Chondrocyte (in vitro differentiated cells): ENCODE measurements at regions not wholly inside any gene's neighbourhood (a gene's known extent, or its start where the extent isn't known, plus 50 kb on each side); places are given as distances from the start of the nearest gene placed in this dataset.

Experiments
- DNase-seq: peaks from one replicate; pipeline ENCODE4 v3.0.0; 2021; ENCODE audit warnings: mixed read lengths, low spot score
- H3K27ac Mint-ChIP-seq: one replicate; pipeline ENCODE4 v1.8.0; 2021; ENCODE audit warnings: mild to moderate bottlenecking, moderate library complexity, mixed read lengths; ENCODE audit not compliant: unreplicated experiment
- H3K27me3 Mint-ChIP-seq: 2 replicates; pipeline ENCODE4 v1.8.0; 2021; ENCODE audit warnings: low read depth, mixed read lengths
- H3K36me3 Mint-ChIP-seq: 2 replicates; pipeline ENCODE4 v1.8.0; 2021; ENCODE audit warnings: low read depth, mixed read lengths
- H3K4me1 Mint-ChIP-seq: 2 replicates; pipeline ENCODE4 v1.8.0; 2021; ENCODE audit warnings: low read depth, mild to moderate bottlenecking, mixed read lengths
- H3K4me3 Mint-ChIP-seq: one replicate; pipeline ENCODE4 v1.8.0; 2021; ENCODE audit warnings: mild to moderate bottlenecking, moderate library complexity, mixed read lengths; ENCODE audit not compliant: unreplicated experiment
- H3K9me3 Mint-ChIP-seq: 2 replicates; pipeline ENCODE4 v1.8.0; 2021; ENCODE audit warnings: low read depth, mixed read lengths
- TF ChIP-seq, protein P1 (sequence below): fragments of 200-600 bp; sonication (generic); IDR thresholded peaks from 2 replicates; pipeline ENCODE4 v1.5.0; 2021; ENCODE audit warnings: antibody characterized with exemption, mild to moderate bottlenecking, moderate library complexity

DNA sequence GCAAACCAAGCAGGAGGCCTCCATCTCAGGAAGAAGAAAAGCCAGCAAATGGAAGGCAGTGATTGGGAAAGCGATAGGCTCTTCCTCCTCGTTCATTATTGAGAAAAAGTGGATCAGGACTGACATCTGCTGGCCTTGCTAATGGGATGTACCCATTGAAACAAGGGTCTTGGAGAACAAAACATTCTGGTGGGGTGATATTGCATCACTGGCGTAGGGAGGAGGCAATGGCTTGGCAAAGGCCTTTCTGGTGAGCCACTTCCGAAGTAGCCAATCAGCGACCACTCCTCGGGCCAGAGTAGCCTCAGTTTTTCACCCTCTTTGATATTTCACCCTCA lies 86.7 kb upstream of the NFIB start:
- Mint-ChIP-seq H3K4me1 (peaks cover 12% of the 10 kb centered on the region), H3K9me3 (peaks cover 3% of the 10 kb centered on the region), H3K36me3 (no peaks in the 10 kb centered on the region), H3K4me3 (no peak overlapping the region), H3K27ac (no peak overlapping the region), H3K27me3 (no peaks in the 10 kb centered on the region)
- DNase-seq, result no peak
- TF ChIP-seq, protein P1, sequence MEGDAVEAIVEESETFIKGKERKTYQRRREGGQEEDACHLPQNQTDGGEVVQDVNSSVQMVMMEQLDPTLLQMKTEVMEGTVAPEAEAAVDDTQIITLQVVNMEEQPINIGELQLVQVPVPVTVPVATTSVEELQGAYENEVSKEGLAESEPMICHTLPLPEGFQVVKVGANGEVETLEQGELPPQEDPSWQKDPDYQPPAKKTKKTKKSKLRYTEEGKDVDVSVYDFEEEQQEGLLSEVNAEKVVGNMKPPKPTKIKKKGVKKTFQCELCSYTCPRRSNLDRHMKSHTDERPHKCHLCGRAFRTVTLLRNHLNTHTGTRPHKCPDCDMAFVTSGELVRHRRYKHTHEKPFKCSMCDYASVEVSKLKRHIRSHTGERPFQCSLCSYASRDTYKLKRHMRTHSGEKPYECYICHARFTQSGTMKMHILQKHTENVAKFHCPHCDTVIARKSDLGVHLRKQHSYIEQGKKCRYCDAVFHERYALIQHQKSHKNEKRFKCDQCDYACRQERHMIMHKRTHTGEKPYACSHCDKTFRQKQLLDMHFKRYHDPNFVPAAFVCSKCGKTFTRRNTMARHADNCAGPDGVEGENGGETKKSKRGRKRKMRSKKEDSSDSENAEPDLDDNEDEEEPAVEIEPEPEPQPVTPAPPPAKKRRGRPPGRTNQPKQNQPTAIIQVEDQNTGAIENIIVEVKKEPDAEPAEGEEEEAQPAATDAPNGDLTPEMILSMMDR, result peak; percentile 74

DNA sequence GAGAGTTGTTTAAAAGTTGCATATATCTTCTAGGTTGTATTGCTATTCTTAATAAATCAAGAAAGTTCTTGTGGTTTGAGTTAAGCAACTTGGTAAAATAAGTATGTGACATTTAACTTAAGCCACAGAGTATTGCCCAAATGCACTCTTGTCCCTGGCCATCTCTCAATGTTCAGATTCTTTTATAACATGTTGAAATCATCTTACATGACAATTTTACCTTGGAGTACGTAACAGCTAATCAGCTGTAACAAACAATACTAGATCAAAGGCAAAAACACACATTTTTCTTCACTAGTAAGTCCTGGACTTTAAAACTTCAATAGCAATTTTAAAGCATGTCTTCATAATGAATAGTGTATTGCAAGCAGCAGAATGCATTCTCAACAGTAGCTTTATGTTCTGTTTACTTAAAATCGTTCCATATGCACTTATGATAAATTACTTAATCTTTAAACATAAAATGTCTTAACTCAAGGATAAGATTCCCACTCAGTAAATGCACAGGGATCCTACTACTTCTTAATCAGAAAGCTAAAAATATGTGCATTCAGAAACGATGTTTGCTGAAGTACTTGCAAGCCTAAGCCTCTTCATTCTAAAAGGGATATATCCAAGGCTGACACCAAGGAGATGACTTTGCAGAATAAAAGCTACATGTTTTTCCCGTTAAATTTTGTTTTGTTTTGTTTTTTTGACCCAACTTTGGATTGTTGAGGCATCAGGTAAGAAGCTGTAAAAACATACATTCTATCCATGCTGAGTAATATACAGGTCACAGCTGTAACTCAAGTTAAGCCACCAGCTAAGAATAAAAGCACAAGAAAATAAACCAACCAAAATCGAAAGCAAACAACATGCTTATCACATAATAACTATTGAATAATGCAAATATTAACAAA lies 86.1 kb upstream of the NFIB start:
- no peak overlapping the region for H3K27ac Mint-ChIP-seq
- no peaks in the 10 kb centered on the region for H3K9me3 Mint-ChIP-seq
- H3K27me3 Mint-ChIP-seq, result no peaks in the 10 kb centered on the region
- no peak overlapping the region for H3K4me3 Mint-ChIP-seq
- H3K4me1 Mint-ChIP-seq, result peaks cover 7% of the 10 kb centered on the region
- TF ChIP-seq, protein P1, result no peak
- DNase-seq, result no peak
- no peaks in the 10 kb centered on the region for H3K36me3 Mint-ChIP-seq

DNA sequence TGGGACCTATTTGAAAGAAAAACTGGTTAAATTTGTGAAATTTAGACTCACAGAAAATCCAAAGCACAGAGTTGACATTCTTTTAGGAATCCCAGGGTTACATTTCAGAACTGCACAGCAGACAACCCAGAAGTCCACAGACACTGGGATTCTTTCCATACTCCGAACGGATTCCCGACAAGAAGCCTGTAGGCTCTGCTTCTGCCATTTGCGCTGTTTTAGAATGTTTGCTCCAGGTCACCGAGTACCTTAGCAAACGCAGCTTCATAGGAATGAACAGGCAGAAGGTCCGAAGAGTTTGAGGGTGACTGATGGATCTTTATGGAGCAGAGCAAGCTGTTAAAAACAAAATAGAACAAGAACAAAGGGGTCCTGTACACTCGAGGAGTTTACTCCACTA lies 84.5 kb upstream of the NFIB start:
- TF ChIP-seq, protein P1, result no peak
- Mint-ChIP-seq H3K9me3 (no peaks in the 10 kb centered on the region), H3K4me3 (no peak overlapping the region), H3K4me1 (peaks cover 7% of the 10 kb centered on the region), H3K27me3 (no peaks in the 10 kb centered on the region), H3K36me3 (no peaks in the 10 kb centered on the region), H3K27ac (no peak overlapping the region)
- no peak for DNase-seq

DNA sequence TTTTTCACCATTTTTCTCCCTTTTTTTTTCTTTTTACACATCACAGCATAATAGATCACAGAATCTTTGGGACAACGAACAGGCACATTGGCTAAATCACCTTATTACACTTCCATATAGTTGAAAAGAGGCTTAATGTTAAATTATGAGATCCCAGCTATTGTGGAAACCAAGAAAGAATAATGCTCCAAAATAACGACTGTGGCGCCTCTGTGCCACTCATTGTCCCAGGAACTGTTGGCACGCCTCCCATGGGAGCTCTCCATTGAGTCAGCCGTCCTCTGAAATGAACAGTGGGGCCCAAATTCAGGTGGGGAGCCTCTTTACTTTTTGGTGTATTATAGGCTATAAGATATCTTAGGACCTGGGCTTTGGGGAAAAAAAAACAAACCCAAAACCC lies 82.2 kb upstream of the NFIB start:
- TF ChIP-seq, protein P1, result no peak
- no peak for DNase-seq
- peaks cover 7% of the 10 kb centered on the region for H3K4me1 Mint-ChIP-seq
- no peak overlapping the region for H3K4me3 Mint-ChIP-seq
- H3K27me3 Mint-ChIP-seq, result no peaks in the 10 kb centered on the region
- H3K27ac Mint-ChIP-seq, result no peak overlapping the region
- H3K9me3 Mint-ChIP-seq, result peaks cover 8% of the 10 kb centered on the region
- H3K36me3 Mint-ChIP-seq, result peaks cover 4% of the 10 kb centered on the region

DNA sequence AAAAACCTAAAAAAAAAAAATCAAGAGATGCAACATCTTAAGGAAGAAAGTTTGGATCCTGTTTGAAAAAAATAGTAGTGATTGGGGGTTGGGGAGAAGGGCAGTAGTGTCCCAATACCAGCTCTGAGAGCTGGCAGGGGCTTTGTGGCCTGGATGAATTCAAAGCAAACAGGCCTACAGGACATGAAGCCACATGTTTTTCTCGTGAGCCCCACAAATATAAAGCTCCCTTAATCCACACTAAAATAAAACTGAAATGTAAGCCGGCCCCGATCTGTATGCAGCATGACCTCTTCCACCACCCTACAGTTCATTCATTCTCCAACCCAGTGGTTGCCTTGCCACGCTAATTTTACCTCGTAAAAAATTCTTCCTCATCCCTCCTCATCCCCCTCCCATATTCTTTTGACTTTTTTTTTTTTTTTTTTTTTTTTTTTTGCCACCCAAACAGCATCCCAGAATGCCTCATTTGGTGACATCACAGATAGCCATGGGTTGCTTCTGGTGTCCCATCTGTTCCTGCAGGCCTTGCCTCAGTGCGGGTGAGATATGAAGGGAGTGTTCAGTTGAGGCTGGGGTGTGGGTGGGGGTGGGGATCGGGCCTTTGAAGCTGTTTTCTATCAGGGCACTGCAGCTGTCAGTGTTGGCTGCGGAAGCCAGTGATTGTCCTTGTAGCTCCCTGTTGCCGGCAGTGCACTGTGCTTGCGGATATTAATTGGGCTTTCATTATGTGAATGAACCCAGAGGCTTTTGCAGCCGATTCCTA lies 81.6 kb upstream of the NFIB start:
- no peak overlapping the region for H3K4me3 Mint-ChIP-seq

More for the DNA sequence above, 81.6 kb upstream of the NFIB start:
- TF ChIP-seq, protein P1, result no peak
- Mint-ChIP-seq H3K9me3 (peaks cover 11% of the 10 kb centered on the region), H3K36me3 (peaks cover 4% of the 10 kb centered on the region), H3K27ac (no peak overlapping the region), H3K4me1 (peaks cover 5% of the 10 kb centered on the region), H3K27me3 (no peaks in the 10 kb centered on the region)
- DNase-seq, result no peak
